Pancreas (tissue), 10 donors: ENCODE measurements at regions not wholly inside any gene's neighbourhood (a gene's known extent, or its start where the extent isn't known, plus 50 kb on each side); places are given as distances from the start of the nearest gene placed in this dataset.

ENCODE experiments used
- ATAC-seq, 4 donors: fragments of 200-7000 bp; cut with Tn5 transposase; one replicate each; pipeline versions ENCODE4 v1.8.0 to v1.9.1; 2020; ENCODE audit warnings: mild to moderate bottlenecking in 4 of 4, moderate library complexity in 4 of 4
- DNase-seq, 6 donors: peaks; one replicate each; pipeline ENCODE4 v3.0.0-alpha.2; 2020
- FAIRE-seq: peaks from 2 replicates; lab custom pipeline; 2012; peaks lifted over from hg19 to GRCh38; lab: Jason Lieb, UNC
- H3K27ac ChIP-seq, 4 donors: fragments of 200-600 bp; sonication (generic); 1 replicate in 3 of 4; 2 replicates in 1 of 4; pipeline versions ENCODE4 v1.5.0 to v1.8.0; 2020
- H3K27me3 ChIP-seq, 4 donors: fragments of 200-600 bp; one replicate each; pipeline ENCODE4 v1.8.0; 2021
- H3K36me3 ChIP-seq, 3 donors: fragments of 200-600 bp; sonication (generic) in 1 of 3; one replicate each; pipeline versions ENCODE4 v1.5.0 to v1.8.0; 2020 to 2021
- H3K4me1 ChIP-seq, 3 donors: fragments of 200-600 bp; one replicate each; pipeline ENCODE4 v1.8.0; 2021
- H3K4me3 ChIP-seq, 4 donors: fragments of 200-600 bp; sonication (generic) in 2 of 4; one replicate each; pipeline versions ENCODE4 v1.5.0 to v1.8.0; 2020 to 2021
- H3K9me3 ChIP-seq, 4 donors: fragments of 200-600 bp; one replicate each; pipeline ENCODE4 v1.8.0; 2021
- WGBS, 2 donors: extraction: QIAGEN DNeasy Blood & Tissue Kit; methylation state at CpG; one replicate each; pipeline ENCODE4 v1.1.7; 2013; 5-methylcytosine and 5-hydroxymethylcytosine counted together
- intact Hi-C, 3 donors: fragments of 100-400 bp; cut with DNase I; formaldehyde crosslinking; loops; one replicate each; pipeline versions ENCODE4 v1.11.1 to v1.14.2; 2022
- TF ChIP-seq, protein P1 (sequence below), 4 donors: fragments of 200-600 bp; sonication (generic) in 3 of 4; IDR thresholded peaks; one replicate each; pipeline versions ENCODE4 v1.5.0 to v1.8.0; 2021; ENCODE audit warnings: antibody characterized with exemption in 4 of 4
- donor health status: healthy with polysubstance abuse.
- donor health status: DM: no; HTN: no; CAD: no; lungs with moderate emphysema.
- donor health status: DM: no; HTN: no; CAD: no.
- donor health status: control.
- donor health status: control.
- donor health status: Bipolar disorder and iron deficiency.
- donor health status: DM: yes; HTN: yes; CAD: no.
- donor health status: DM: no; HTN: no; CAD: no.
- donor health status: DM: no; HTN: no; CAD: no.
- donor health status: DM: yes; HTN: yes; CAD: no.

DNA sequence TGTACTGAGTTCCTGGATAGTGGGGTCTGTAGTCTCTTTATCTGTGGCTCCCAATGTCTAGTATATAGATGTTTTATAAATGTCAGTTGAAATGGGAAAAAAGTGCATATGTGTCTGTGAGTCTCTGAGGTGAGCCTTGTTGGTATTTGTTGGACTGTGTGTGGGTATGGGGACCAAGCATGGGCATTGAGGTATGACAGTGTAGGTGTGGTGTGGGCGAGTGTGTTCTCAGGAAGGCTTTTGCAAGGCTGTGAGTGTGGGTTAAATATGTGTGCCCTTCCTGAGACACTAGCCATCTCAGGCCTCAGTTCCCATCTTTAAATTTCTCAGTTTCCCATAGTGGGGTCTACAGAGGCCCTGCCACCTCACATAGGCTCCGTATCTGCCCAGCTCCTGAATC is 440.2 kb upstream of the CCL2 start:
- intact Hi-C loops: no loop called here
- Histone ChIP-seq H3K27me3 (no peaks in the 10 kb centered on the region), H3K9me3 (no peaks in the 10 kb centered on the region), H3K27ac (no peak overlapping the region), H3K4me1 (peaks cover 0 to 5% (median 3%) of the 10 kb centered on the region in 3 donors), H3K36me3 (no peaks in the 10 kb centered on the region), H3K4me3 (no peak overlapping the region)
- ATAC-seq (no peak), DNase-seq (no peak), FAIRE-seq (no peak)
- TF ChIP-seq, protein P1, sequence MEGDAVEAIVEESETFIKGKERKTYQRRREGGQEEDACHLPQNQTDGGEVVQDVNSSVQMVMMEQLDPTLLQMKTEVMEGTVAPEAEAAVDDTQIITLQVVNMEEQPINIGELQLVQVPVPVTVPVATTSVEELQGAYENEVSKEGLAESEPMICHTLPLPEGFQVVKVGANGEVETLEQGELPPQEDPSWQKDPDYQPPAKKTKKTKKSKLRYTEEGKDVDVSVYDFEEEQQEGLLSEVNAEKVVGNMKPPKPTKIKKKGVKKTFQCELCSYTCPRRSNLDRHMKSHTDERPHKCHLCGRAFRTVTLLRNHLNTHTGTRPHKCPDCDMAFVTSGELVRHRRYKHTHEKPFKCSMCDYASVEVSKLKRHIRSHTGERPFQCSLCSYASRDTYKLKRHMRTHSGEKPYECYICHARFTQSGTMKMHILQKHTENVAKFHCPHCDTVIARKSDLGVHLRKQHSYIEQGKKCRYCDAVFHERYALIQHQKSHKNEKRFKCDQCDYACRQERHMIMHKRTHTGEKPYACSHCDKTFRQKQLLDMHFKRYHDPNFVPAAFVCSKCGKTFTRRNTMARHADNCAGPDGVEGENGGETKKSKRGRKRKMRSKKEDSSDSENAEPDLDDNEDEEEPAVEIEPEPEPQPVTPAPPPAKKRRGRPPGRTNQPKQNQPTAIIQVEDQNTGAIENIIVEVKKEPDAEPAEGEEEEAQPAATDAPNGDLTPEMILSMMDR (IDR thresholded peaks at IDR 0.05): no peak
- WGBS, 2 donors: 58 to 85% methylated on average over 2 of the region's 2 CpGs

DNA sequence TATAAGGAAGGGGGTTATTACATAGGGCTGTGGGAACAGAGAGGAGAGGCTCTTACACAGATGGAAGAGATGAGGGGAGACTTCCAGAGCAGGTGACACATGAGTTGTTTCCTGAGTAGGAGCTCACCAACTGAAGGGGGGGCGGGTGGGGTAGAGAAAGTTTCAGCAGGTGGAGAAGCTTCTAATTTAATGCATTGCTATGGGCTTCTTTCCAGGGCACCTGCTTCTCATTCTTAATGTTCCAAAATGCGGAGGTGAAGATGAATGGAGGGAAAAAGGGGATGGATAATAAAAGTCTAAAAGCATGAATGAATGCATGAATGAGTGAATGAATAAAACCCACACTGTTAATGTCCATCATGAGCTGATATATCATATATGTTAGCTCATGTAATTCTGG is 439.0 kb upstream of the CCL2 start:
- Histone ChIP-seq H3K36me3 (no peaks in the 10 kb centered on the region), H3K27me3 (no peaks in the 10 kb centered on the region), H3K27ac (no peak overlapping the region), H3K9me3 (no peaks in the 10 kb centered on the region), H3K4me3 (no peak overlapping the region), H3K4me1 (peaks cover 0 to 5% (median 0%) of the 10 kb centered on the region in 3 donors)
- ATAC-seq (no peak), FAIRE-seq (no peak), DNase-seq (no peak)
- TF ChIP-seq, protein P1 (IDR thresholded peaks at IDR 0.05): no peak
- 55 to 63% methylated on average over 2 of the region's 2 CpGs for WGBS, 2 donors
- intact Hi-C loops: no loop called here

DNA sequence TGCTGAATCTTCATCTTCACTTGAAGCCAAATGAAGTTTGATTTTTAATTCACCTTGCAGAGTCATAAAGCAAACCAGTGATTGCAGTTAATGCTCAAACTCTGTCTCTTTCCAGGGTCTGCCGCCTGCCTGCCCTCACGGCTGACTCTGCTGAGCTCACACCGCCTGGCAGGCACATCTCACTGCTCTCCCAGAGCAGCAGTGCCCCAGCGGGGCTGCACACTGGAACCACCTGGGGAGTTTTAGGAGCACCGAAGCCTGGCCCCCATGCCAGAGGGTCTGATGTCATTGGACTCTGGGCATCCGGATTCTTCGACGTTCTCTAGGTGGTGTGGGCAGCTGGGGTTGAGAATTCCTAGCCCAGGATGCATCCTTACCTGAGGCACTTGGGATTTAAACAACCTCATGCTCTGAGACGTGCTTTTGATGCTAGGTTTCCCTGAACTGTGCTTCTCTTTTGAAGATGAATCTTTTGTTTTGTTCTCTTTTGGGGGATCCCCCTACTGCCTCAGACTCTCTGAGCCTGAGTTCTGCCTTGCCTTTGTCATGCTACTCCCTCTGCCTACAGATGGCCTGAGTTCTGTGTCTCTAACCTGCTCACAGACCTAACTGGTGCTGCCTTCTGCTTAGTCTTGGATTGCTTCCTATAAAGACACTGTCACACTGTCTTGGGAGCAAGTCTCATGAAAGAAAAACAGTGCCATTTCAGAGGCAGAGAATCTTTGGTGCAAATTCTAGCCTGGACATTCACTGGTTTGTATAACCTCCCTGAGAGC is 438.1 kb upstream of the CCL2 start:
- H3K9me3 ChIP-seq: no peaks in the 10 kb centered on the region
- 55 to 62% methylated on average over 9 of the region's 9 CpGs for WGBS, 2 donors
- FAIRE-seq: no peak

DNA sequence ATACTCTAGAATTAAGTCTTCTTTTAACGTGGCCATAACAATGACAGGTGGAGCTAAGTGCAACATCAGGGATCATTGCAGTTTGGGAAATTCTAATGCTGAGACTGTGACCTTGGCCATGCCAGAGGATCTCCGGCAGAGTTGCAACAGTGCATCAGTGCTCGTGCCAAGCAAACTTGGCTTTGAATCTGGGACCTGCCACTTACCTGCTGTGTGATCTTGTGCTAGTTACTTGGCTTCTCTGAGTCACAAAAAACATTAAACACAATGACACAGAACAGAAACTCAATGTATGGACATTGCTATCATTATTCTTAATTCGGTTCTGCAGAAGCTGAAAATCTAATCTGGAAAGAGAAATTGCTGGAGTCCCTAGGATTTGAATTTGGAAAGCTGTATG is 435.5 kb upstream of the CCL2 start:
- H3K4me1 ChIP-seq: no peaks in the 10 kb centered on the region

More for the DNA sequence above, 438.1 kb upstream of the CCL2 start:
- Histone ChIP-seq H3K4me3 (no peak overlapping the region), H3K27me3 (no peaks in the 10 kb centered on the region), H3K36me3 (no peaks in the 10 kb centered on the region), H3K4me1 (peaks cover 0 to under 1% (median 0%) of the 10 kb centered on the region in 3 donors), H3K27ac (no peak overlapping the region)
- DNase-seq: no peak
- TF ChIP-seq, protein P1 (IDR thresholded peaks at IDR 0.05): no peak
- intact Hi-C loops: no loop called here
- ATAC-seq: no peak

More for the DNA sequence above, 435.5 kb upstream of the CCL2 start:
- TF ChIP-seq, protein P1 (IDR thresholded peaks at IDR 0.05): no peak
- 59 to 63% methylated on average over 4 of the region's 4 CpGs for WGBS, 2 donors
- no peak for DNase-seq
- no peak for FAIRE-seq
- Histone ChIP-seq H3K9me3 (no peaks in the 10 kb centered on the region), H3K27ac (no peak overlapping the region), H3K27me3 (no peaks in the 10 kb centered on the region), H3K36me3 (no peaks in the 10 kb centered on the region), H3K4me3 (no peak overlapping the region)
- no peak for ATAC-seq
- intact Hi-C loops: no loop called here
